ENCODE measurements at regions not wholly inside any gene's neighbourhood (a gene's known extent, or its start where the extent isn't known, plus 50 kb on each side); places are given as distances from the start of the nearest gene placed in this dataset.

DNA sequence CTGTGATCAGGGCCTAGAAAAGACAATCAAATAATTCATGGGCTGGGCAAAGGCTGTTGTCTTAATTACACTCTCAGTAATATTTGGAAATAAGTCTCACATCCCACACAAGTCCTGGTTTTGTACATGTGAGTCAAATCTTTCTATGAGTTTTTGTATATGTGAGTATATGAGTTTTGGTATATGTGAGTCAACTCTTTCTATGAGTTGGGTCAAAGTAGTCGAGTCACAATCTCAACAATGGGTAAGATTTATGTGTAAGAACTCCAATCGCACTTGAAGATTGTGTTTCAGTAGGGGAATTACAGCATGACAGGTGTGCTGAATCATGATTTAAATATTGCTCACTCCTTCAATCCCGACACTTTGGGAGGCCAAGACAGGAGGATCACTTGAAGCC, 975.5 kb upstream of the TSPY4 start:
- POLR2A ChIA-PET, result no interaction called here
- H3K27me3 ChIP-seq (ENCODE audit: control insufficient read depth in 2 of 2, insufficient read depth in 2 of 2, low read length in 2 of 2), result no peaks in the 10 kb centered on the region
- H3K9me1 ChIP-seq (replicated peaks; ENCODE audit: control insufficient read depth, extremely low read depth, insufficient read depth, low read length), result no peaks in the 10 kb centered on the region
- no peak for TF ChIP-seq MYC (IDR thresholded peaks at IDR 0.05; ENCODE audit: low read depth, low read length)
- TF ChIP-seq FOS (IDR thresholded peaks at IDR 0.05; ENCODE audit: borderline replicate concordance, insufficient read depth, low read length), result no peak
- TF ChIP-seq, protein P1, sequence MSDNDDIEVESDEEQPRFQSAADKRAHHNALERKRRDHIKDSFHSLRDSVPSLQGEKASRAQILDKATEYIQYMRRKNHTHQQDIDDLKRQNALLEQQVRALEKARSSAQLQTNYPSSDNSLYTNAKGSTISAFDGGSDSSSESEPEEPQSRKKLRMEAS (IDR thresholded peaks at IDR 0.05; ENCODE audit: insufficient read depth, insufficient read length), result no peak
- TF ChIP-seq JUN (IDR thresholded peaks at IDR 0.05; ENCODE audit: borderline replicate concordance, insufficient read depth, insufficient read length, low read depth), result no peak
- TF ChIP-seq, protein P2, sequence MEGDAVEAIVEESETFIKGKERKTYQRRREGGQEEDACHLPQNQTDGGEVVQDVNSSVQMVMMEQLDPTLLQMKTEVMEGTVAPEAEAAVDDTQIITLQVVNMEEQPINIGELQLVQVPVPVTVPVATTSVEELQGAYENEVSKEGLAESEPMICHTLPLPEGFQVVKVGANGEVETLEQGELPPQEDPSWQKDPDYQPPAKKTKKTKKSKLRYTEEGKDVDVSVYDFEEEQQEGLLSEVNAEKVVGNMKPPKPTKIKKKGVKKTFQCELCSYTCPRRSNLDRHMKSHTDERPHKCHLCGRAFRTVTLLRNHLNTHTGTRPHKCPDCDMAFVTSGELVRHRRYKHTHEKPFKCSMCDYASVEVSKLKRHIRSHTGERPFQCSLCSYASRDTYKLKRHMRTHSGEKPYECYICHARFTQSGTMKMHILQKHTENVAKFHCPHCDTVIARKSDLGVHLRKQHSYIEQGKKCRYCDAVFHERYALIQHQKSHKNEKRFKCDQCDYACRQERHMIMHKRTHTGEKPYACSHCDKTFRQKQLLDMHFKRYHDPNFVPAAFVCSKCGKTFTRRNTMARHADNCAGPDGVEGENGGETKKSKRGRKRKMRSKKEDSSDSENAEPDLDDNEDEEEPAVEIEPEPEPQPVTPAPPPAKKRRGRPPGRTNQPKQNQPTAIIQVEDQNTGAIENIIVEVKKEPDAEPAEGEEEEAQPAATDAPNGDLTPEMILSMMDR (IDR thresholded peaks at IDR 0.05; ENCODE audit: extremely low read depth in 1 of 2, insufficient read depth in 1 of 2, low read depth in 1 of 2, low read length in 2 of 2), result no peak
- no peak for TF ChIP-seq POLR2AphosphoS5 (IDR thresholded peaks at IDR 0.05; ENCODE audit: insufficient read depth, low read depth, low read length)
- no peak for TF ChIP-seq GATA2 (IDR thresholded peaks at IDR 0.05; ENCODE audit: insufficient read depth, insufficient read length, low read depth, low read length)
- TF ChIP-seq POLR2A (IDR thresholded peaks at IDR 0.05; ENCODE audit: low read depth, low read length), result no peak
- no peak for TF ChIP-seq EZH2 (IDR thresholded peaks at IDR 0.05; ENCODE audit: borderline replicate concordance, low read depth, low read length, severe bottlenecking)
- DNase-seq (ENCODE audit: low read depth, low spot score) (no peak), FAIRE-seq (no peak)
- no peaks in the 10 kb centered on the region for H3K9me3 ChIP-seq (replicated peaks; ENCODE audit: control insufficient read depth, insufficient read depth, low read length)
- H3K4me1 ChIP-seq (ENCODE audit: control insufficient read depth, extremely low read depth, insufficient read depth, low read length), result no peaks in the 10 kb centered on the region
- no peaks in the 10 kb centered on the region for H4K20me1 ChIP-seq (replicated peaks; ENCODE audit: control insufficient read depth, extremely low read depth, insufficient read depth, low read length)
- no peak overlapping the region for H3K9ac ChIP-seq (replicated peaks; ENCODE audit: extremely low read depth, insufficient read depth, low read length)
- H3K4me2 ChIP-seq (ENCODE audit: insufficient read depth, low read length), result no peak overlapping the region
- intact Hi-C loops (cut with micrococcal nuclease) (no loop called here), dilution Hi-C loops (cut with MboI; ENCODE audit: extremely low pct_ligation_motif_present, low sequenced_read_pairs) (no loop called here)
- CTCF ChIA-PET, result no interaction called here
- H3K36me3 ChIP-seq (ENCODE audit: control insufficient read depth in 2 of 2, extremely low read depth in 1 of 2, insufficient read depth in 2 of 2, low read length in 2 of 2), result no peaks in the 10 kb centered on the region
- no peak overlapping the region for H2AFZ ChIP-seq (ENCODE audit: low read depth, low read length)
- no peak overlapping the region for H3K27ac ChIP-seq (ENCODE audit: insufficient read depth, low read depth, low read length)
- no peaks in the 10 kb centered on the region for H3K79me2 ChIP-seq (ENCODE audit: control insufficient read depth, insufficient read depth, low read length)
- no peak overlapping the region for H3K4me3 ChIP-seq (replicated peaks in 1 of 3; ENCODE audit: insufficient read depth in 1 of 3, low read depth in 1 of 3, low read length in 3 of 3)
- no TSS peak for BruUV-seq (replicated peaks)

Data from endothelial cell of umbilical vein (primary cell).